Activated CD4-positive, alpha-beta T cell treated with anti-CD3 and anti-CD28 coated beads, Interleukin-2, amount 50 U/mL, for 48 hours (primary cell): ENCODE measurements at regions not wholly inside any gene's neighbourhood (a gene's known extent, or its start where the extent isn't known, plus 50 kb on each side); places are given as distances from the start of the nearest gene placed in this dataset.
"Not testable (repeated sequence)": the region's sequence is repeated elsewhere in the genome, so short reads cannot be mapped to it uniquely, and the experiment has no call there.

Experiments
- DNase-seq, 2 experiments: peaks; one replicate each; pipeline ENCODE4 v3.0.0-alpha.2; 2020

- DNase-seq: no peak
These were observed 587.3 kb upstream of the UBE2E2 start for GRCh38 chr3:22615790-22616189.

- DNase-seq: no peak
These were observed 585.8 kb upstream of the UBE2E2 start for GRCh38 chr3:22617372-22617771.

- no peak for DNase-seq
These were observed 582.6 kb upstream of the UBE2E2 start for GRCh38 chr3:22620498-22620897.

- no peak for DNase-seq
These were observed 581.8 kb upstream of the UBE2E2 start for GRCh38 chr3:22621205-22621809.

GRCh38 chr3:22627993-22628499 is 575.1 kb upstream of the UBE2E2 start:
- DNase-seq: no peak

GRCh38 chr3:22632536-22632935 is 570.6 kb upstream of the UBE2E2 start:
- DNase-seq: no peak

- DNase-seq: no peak
These were observed 568.7 kb upstream of the UBE2E2 start for GRCh38 chr3:22634433-22634832.

GRCh38 chr3:22659651-22660475 is 543.3 kb upstream of the UBE2E2 start:
- DNase-seq: no peak

- no peak for DNase-seq
These were observed 542.5 kb upstream of the UBE2E2 start for GRCh38 chr3:22660606-22661005.

- no peak for DNase-seq
These were observed 541.9 kb upstream of the UBE2E2 start for GRCh38 chr3:22661121-22661700.

- no peak for DNase-seq
These were observed 537.6 kb upstream of the UBE2E2 start for GRCh38 chr3:22665528-22665927.

GRCh38 chr3:22666736-22667135 is 536.4 kb upstream of the UBE2E2 start:
- DNase-seq: no peak

GRCh38 chr3:22671848-22672247 is 531.3 kb upstream of the UBE2E2 start:
- DNase-seq: no peak

- no peak for DNase-seq
These were observed 518.4 kb upstream of the UBE2E2 start for GRCh38 chr3:22684739-22685138.

GRCh38 chr3:22685597-22685996 is 517.5 kb upstream of the UBE2E2 start:
- no peak for DNase-seq

- no peak for DNase-seq
These were observed 511.7 kb upstream of the UBE2E2 start for GRCh38 chr3:22691407-22691806.

- DNase-seq: no peak
These were observed 511.1 kb upstream of the UBE2E2 start for GRCh38 chr3:22691856-22692628.

- no peak for DNase-seq
These were observed 502.3 kb upstream of the UBE2E2 start for GRCh38 chr3:22700876-22701275.

GRCh38 chr3:22704166-22704565 is 499.0 kb upstream of the UBE2E2 start:
- no peak for DNase-seq

- DNase-seq: no peak
These were observed 498.4 kb upstream of the UBE2E2 start for GRCh38 chr3:22704571-22705354.

- not testable (repeated sequence) for DNase-seq
These were observed 496.2 kb upstream of the UBE2E2 start for GRCh38 chr3:22706922-22707321.

GRCh38 chr3:22713936-22714335 is 489.2 kb upstream of the UBE2E2 start:
- DNase-seq: no peak
